HG03575 (cell line): ENCODE measurements at regions not wholly inside any gene's neighbourhood (a gene's known extent, or its start where the extent isn't known, plus 50 kb on each side); places are given as distances from the start of the nearest gene placed in this dataset.

ENCODE experiments used
- ATAC-seq: cut with Tn5 transposase; IDR thresholded peaks from one replicate; pipeline ENCODE4 v1.9.1; 2021; ENCODE audit not compliant: unreplicated experiment, insufficient number of reproducible peaks, low FRiP score; ENCODE audit errors: extremely low read depth

- no peak for ATAC-seq
Observed at GRCh38 chr5:8934455-8934854, 611.4 kb downstream of the SEMA5A start.

GRCh38 chr5:8940934-8941333 is 604.9 kb downstream of the SEMA5A start:
- ATAC-seq: no peak

DNA sequence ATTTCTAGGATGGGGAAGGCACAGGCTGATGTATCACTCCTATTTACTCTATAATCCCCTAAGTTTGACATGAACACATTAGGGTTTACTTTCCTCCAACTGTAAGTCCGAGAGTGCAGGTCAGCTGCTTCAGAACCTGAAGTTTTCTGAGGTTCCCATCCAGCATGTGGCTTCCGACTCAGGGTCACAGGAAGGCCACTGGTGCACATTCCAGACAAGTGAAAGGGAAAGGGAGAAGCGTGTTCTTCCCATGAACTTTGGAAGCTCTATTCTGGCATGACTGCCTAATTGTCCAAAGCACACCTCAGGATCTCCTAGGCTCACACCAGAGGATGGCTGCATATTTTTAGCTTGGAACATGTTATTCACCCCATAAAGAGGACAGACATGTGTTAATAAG is 602.6 kb downstream of the SEMA5A start:
- no peak for ATAC-seq

DNA sequence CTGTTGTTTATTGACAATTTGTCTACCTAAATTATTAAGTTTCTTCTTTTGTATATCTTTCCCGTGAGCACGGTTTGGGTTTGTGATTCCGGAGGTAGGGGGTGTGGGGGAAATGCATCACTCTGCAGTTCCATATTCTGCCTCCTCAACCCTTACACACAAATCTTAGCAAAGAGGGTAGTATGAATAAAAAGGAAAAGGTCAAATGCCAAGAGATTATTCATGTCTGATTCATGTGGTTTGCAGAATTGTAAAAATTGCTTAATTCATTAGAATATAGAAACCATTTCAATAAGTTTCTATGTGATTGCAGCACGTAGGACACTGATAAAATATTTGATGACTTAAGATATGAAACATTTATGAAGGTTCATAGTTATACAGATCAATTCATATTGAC is 601.9 kb downstream of the SEMA5A start:
- ATAC-seq: no peak

- ATAC-seq: no peak
Observed at GRCh38 chr5:8945972-8946371, 599.9 kb downstream of the SEMA5A start.

DNA sequence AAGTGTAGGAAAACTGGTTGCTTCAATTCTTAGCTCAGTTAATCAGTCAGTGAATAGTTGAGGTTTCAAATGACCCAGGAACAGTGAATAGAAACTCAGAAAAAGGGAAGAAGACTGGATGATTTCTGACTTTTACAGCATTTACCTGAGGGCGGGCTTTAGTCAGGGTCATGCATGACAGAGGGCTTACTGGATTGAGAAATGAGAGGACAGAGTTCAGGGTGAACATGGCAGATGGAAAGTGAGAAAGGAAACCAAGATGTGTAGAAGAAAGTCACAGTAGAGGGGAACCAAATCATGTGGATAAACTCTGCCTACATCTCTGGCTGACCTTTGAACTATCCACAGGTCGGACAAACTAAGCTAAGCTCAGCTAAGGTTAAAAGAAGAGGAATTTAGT is 596.0 kb downstream of the SEMA5A start:
- ATAC-seq: peak; percentile 84

GRCh38 chr5:8952147-8952546 is 593.7 kb downstream of the SEMA5A start:
- ATAC-seq: no peak

DNA sequence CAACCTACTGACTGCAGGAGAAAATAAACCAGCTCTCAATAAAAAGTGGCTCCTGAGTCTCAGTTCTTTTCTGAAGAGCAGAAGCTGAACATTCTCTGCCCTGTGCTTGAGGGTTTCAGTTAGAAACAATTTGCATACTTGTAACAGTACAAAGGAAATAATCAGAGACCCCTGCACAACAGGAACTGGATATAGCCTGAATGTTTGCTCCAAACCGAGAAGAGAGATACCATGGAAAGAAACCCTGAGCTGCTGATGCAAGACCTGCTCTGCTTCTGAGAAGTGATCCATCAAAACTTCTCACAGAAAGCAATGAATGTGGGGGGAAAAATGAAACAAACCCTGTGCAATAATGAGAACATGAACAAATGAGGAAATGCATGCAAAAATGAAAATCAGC is 592.9 kb downstream of the SEMA5A start:
- no peak for ATAC-seq

GRCh38 chr5:8953911-8954438 is 591.9 kb downstream of the SEMA5A start:
- ATAC-seq: no peak

- no peak for ATAC-seq
Observed at GRCh38 chr5:8954801-8955200, 591.1 kb downstream of the SEMA5A start.

GRCh38 chr5:8956659-8957058 is 589.2 kb downstream of the SEMA5A start:
- ATAC-seq: no peak

GRCh38 chr5:8958602-8959001 is 587.3 kb downstream of the SEMA5A start:
- no peak for ATAC-seq

- no peak for ATAC-seq
Observed at GRCh38 chr5:8961219-8961618, 584.7 kb downstream of the SEMA5A start.

DNA sequence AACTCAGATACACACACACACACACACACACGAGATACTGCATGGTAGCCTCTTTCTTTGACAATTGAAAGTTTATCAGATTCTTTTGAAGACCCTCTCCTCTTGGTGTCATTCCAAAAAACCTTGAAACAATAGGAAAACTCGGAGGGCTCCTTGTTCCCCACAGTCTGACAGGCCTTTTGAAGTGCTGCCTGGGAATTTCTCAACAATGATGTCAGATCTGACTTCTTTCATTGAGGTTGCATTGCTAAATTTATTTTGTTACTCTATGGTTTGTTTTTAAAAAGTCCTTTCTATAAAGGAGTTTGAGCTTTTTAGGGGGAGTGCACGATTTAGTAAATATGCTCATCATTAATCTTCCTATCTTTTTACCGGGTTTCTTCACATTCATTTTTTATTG is 583.9 kb downstream of the SEMA5A start:
- ATAC-seq: no peak

DNA sequence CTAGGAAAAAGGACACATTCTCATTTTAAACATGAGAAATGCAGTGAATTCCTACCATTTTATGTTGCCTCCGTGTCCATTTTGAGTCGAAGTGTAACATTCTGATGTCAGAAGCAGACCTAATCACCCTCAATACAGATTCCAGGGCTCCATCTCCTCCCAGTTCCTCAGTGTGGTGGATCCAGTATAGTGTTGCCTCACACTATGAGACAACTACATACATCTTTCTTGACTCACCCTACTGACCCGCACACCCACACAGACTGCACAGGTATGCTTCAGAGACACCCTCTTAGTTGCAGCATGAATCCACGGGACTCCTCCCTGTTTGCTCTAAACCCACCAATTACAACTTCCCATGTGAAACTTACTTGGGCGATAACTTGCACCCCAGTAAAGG is 564.9 kb downstream of the SEMA5A start:
- ATAC-seq: no peak

DNA sequence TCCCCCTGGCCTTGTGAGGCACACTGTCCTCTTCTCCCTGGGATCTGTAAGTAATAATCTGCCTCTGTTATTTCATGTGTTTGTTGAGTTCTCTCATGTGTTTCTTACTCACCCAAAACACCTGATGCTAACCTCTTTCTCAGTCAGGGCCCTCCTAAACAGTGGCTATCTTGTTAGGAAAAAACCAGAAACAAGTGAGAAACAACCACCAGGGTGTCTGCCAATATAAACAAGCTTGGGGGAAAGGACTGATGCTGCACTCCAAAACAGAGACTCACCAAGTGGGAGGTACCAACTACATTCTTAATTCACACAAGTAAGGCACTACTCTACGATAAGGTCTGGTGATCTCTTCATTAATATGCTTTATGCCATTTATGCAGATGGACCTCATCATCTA is 564.4 kb downstream of the SEMA5A start:
- ATAC-seq: no peak

DNA sequence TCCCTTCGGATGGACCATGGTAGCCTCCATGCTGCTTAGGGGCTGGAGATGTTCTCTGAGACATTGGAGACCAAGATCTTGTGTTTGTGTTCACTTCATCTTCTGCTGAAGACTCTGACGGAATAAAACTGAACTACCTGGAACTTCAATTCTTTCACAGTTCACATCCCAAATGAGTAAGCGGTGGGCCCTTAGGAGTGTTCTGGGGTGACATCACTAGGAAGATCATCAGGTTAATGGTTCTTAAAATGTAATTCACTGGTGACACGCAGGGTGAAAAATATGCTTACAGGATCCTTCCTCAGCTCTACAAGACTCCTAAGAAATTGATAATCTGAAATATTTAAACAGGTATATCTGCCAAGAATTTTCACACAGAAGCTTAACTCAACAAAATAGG is 561.5 kb downstream of the SEMA5A start:
- ATAC-seq: no peak
